B cell (primary cell): ENCODE measurements at regions not wholly inside any gene's neighbourhood (a gene's known extent, or its start where the extent isn't known, plus 50 kb on each side); places are given as distances from the start of the nearest gene placed in this dataset.

Experiments
- ATAC-seq: fragments of 200-7000 bp; cut with Tn5 transposase; one replicate; pipeline ENCODE4 v1.10.0; 2021; ENCODE audit warnings: low read depth, mild to moderate bottlenecking, moderate number of reproducible peaks, moderate library complexity
- CTCF ChIA-PET: fragments of 350-600 bp; sonication (Branson Sonifier 250); formaldehyde crosslinking; loops from one replicate; lab custom pipeline; 2021; ENCODE audit warnings: antibody characterized with exemption, inconsistent platforms; lab: Charles Lee
- POLR2A ChIA-PET: fragments of 350-600 bp; sonication (Branson Sonifier 250); formaldehyde crosslinking; loops from one replicate; lab custom pipeline; 2021; ENCODE audit warnings: antibody characterized with exemption; lab: Charles Lee
- DNase-seq: peaks from one replicate; pipeline ENCODE4 v3.0.0; 2013
- H2AFZ ChIP-seq: 2 replicates; pipeline ENCODE4 v1.6.1; 2012; ENCODE audit warnings: mild to moderate bottlenecking, low read depth, low read length; ENCODE audit not compliant: insufficient read depth, poor library complexity, severe bottlenecking
- H3K27ac ChIP-seq, 2 donors: 1 replicate in 1 of 2; 2 replicates in 1 of 2; pipeline ENCODE4 v1.5.1; 2012 to 2013; ENCODE audit warnings: low read length in 2 of 2, mild to moderate bottlenecking in 2 of 2, moderate library complexity in 1 of 2
- H3K27me3 ChIP-seq, 4 experiments: fragments of 200-600 bp in 1 of 4; sonication (generic) in 1 of 4; replicated peaks in 1 of 4; 1 replicate in 2 of 4; 2 replicates in 2 of 4; pipeline versions ENCODE4 v1.6.1 to v1.7.0; 2013 to 2016; ENCODE audit warnings: low read length in 3 of 4, mild to moderate bottlenecking in 2 of 4, mixed read lengths in 1 of 4, moderate library complexity in 1 of 4; ENCODE audit not compliant: insufficient read depth in 4 of 4, control insufficient read depth in 3 of 4; ENCODE audit errors: control extremely low read depth in 1 of 4
- H3K36me3 ChIP-seq, 2 experiments: replicated peaks in 1 of 2; 1 replicate in 1 of 2; 2 replicates in 1 of 2; pipeline versions ENCODE4 v1.6.1 to v1.7.1; 2013; ENCODE audit warnings: low read length in 1 of 2; ENCODE audit not compliant: insufficient read depth in 2 of 2, control insufficient read depth in 1 of 2; ENCODE audit errors: control extremely low read depth in 1 of 2, extremely low read depth in 1 of 2
- H3K4me1 ChIP-seq, 2 donors: fragments of 200-600 bp in 1 of 2; sonication (generic) in 1 of 2; 1 replicate in 1 of 2; 2 replicates in 1 of 2; pipeline versions ENCODE4 v1.5.1 to v1.6.1; 2013 to 2017; ENCODE audit warnings: low read length in 2 of 2; ENCODE audit not compliant: control insufficient read depth in 2 of 2, insufficient read depth in 2 of 2
- H3K4me2 ChIP-seq: replicated peaks from 2 replicates; pipeline ENCODE3; 2012; ENCODE audit warnings: mild to moderate bottlenecking, low read depth, low read length; ENCODE audit not compliant: poor library complexity, severe bottlenecking
- H3K4me3 ChIP-seq, 5 experiments: fragments of 200-600 bp in 1 of 5; sonication (generic) in 1 of 5; 1 replicate in 3 of 5; 2 replicates in 2 of 5; pipeline versions ENCODE4 v1.5.1 to v1.7.0; 2011 to 2016; ENCODE audit warnings: low read length in 4 of 5, mild to moderate bottlenecking in 4 of 5, low read depth in 2 of 5, control low read depth in 1 of 5, moderate library complexity in 1 of 5; ENCODE audit not compliant: insufficient read depth in 1 of 5; ENCODE audit errors: control extremely low read depth in 1 of 5, extremely low read depth in 1 of 5
- H3K79me2 ChIP-seq: fragments of 200-600 bp; sonication (generic); one replicate; pipeline ENCODE4 v1.6.0; 2016; ENCODE audit warnings: low read length; ENCODE audit not compliant: control insufficient read depth, insufficient read depth
- H3K9ac ChIP-seq: fragments of 200-600 bp; sonication (generic); 2 replicates; pipeline ENCODE4 v1.6.1; 2017; ENCODE audit warnings: mild to moderate bottlenecking, low read length, moderate library complexity
- H3K9me3 ChIP-seq, 3 donors: one replicate each; pipeline versions ENCODE4 v1.6.1 to v1.7.1; 2013; ENCODE audit warnings: low read length in 2 of 3; ENCODE audit not compliant: control insufficient read depth in 2 of 3, insufficient read depth in 1 of 3; ENCODE audit errors: control extremely low read depth in 1 of 3
- H4K20me1 ChIP-seq: 2 replicates; pipeline ENCODE4 v1.6.0; 2012; ENCODE audit warnings: mild to moderate bottlenecking, low read length; ENCODE audit not compliant: insufficient read depth, control insufficient read depth, poor library complexity, severe bottlenecking
- H3K27ac Mint-ChIP-seq: one replicate; pipeline ENCODE4 v1.8.0; 2021; ENCODE audit warnings: mixed read lengths
- H3K27me3 Mint-ChIP-seq: one replicate; pipeline ENCODE4 v1.8.0; 2021; ENCODE audit warnings: mixed read lengths
- H3K4me1 Mint-ChIP-seq: one replicate; pipeline ENCODE4 v1.8.0; 2021; ENCODE audit warnings: mixed read lengths
- H3K4me3 Mint-ChIP-seq: one replicate; pipeline ENCODE4 v1.8.0; 2021; ENCODE audit warnings: mixed read lengths
- H3K9me3 Mint-ChIP-seq: one replicate; pipeline ENCODE4 v1.8.0; 2022; ENCODE audit warnings: mixed read lengths; ENCODE audit not compliant: insufficient read depth
- CTCF ChIP-seq: fragments of 200-600 bp; IDR thresholded peaks from one replicate; pipeline ENCODE4 v1.8.0; 2022; ENCODE audit warnings: antibody characterized with exemption, mild to moderate bottlenecking
- EZH2 ChIP-seq: IDR thresholded peaks from 2 replicates; pipeline ENCODE4 v1.6.1; 2012; ENCODE audit warnings: borderline replicate concordance, low read depth, mild to moderate bottlenecking, moderate library complexity, low read length; ENCODE audit not compliant: insufficient read depth, poor library complexity, severe bottlenecking
- WGBS: methylation state at CpG from one replicate; pipeline ENCODE4 v1.1.5; 2013; ENCODE audit warnings: missing lambda C conversion rate; ENCODE audit not compliant: insufficient coverage; 5-methylcytosine and 5-hydroxymethylcytosine counted together
- intact Hi-C: fragments of 100-400 bp; cut with micrococcal nuclease; formaldehyde crosslinking; loops from one replicate; pipeline ENCODE4 v1.10.0; 2022

- H3K27me3 ChIP-seq: no peaks in the 10 kb centered on the region
- WGBS: 90% methylated on average over 5 of the region's 11 CpGs
- H3K4me1 ChIP-seq: no peaks in the 10 kb centered on the region
- no peak overlapping the region for H3K27ac ChIP-seq
- H3K9me3 ChIP-seq: no peaks in the 10 kb centered on the region
- ChIA-PET CTCF (no interaction called here), POLR2A (no interaction called here)
- Mint-ChIP-seq H3K9me3 (no peaks in the 10 kb centered on the region), H3K27ac (no peak overlapping the region), H3K4me1 (no peaks in the 10 kb centered on the region), H3K27me3 (no peaks in the 10 kb centered on the region), H3K4me3 (no peak overlapping the region)
- no peaks in the 10 kb centered on the region for H3K79me2 ChIP-seq
- H3K36me3 ChIP-seq: no peaks in the 10 kb centered on the region
- H4K20me1 ChIP-seq: no peaks in the 10 kb centered on the region
- no peak overlapping the region for H3K9ac ChIP-seq
- DNase-seq: no peak
- H2AFZ ChIP-seq: no peak overlapping the region
- intact Hi-C loops: no loop called here
- H3K4me2 ChIP-seq: no peak overlapping the region
- no peak for TF ChIP-seq EZH2
- no peak for TF ChIP-seq CTCF
- no peak for ATAC-seq
- H3K4me3 ChIP-seq: no peak overlapping the region
Observed at GRCh38 chr9:106684940-106685695, 177.8 kb upstream of the ZNF462 start.

GRCh38 chr9:106689089-106689488, 173.9 kb upstream of the ZNF462 start:
- ChIA-PET POLR2A (no interaction called here), CTCF (no interaction called here)
- Mint-ChIP-seq H3K27ac (no peak overlapping the region), H3K27me3 (no peaks in the 10 kb centered on the region), H3K4me3 (no peak overlapping the region), H3K4me1 (no peaks in the 10 kb centered on the region), H3K9me3 (peaks cover 3% of the 10 kb centered on the region)
- Histone ChIP-seq H3K4me1 (no peaks in the 10 kb centered on the region), H3K79me2 (no peaks in the 10 kb centered on the region), H3K27me3 (no peaks in the 10 kb centered on the region), H3K4me2 (no peak overlapping the region), H3K9me3 (no peaks in the 10 kb centered on the region), H3K9ac (no peak overlapping the region), H3K36me3 (no peaks in the 10 kb centered on the region), H3K27ac (no peak overlapping the region), H3K4me3 (no peak overlapping the region), H4K20me1 (no peaks in the 10 kb centered on the region), H2AFZ (no peak overlapping the region)
- intact Hi-C loops: no loop called here
- TF ChIP-seq CTCF (no peak), EZH2 (no peak)
- WGBS: no CpG with 5 or more reads among the region's 3 CpGs
- no peak for DNase-seq
- ATAC-seq: no peak
